ENCODE measurements at regions not wholly inside any gene's neighbourhood (a gene's known extent, or its start where the extent isn't known, plus 50 kb on each side); places are given as distances from the start of the nearest gene placed in this dataset.

DNA sequence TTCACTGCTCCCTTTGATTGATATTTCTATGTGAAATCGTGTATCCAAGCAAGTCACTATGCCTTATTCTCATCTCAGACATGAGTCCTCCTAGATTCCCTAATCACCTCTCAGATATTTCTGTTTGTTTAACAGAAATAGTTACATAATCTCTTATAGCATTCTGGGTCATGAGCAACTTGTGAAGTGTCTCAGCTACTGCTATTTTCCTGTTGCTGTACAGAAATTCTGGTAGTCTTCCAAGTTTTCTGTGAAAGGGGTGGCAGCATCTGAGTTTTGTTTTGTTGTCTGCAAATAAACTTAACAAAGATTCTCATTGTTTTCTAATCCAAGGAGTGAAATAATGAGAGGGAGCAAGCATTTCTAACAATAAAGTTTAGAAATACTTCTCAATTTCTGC is 256.9 kb upstream of the ST8SIA4 start:
- H4K20me1 ChIP-seq (ENCODE audit: low read depth, low read length), result no peaks in the 10 kb centered on the region
- no peaks in the 10 kb centered on the region for H3K27me3 ChIP-seq (ENCODE audit: low read length)
- no peak overlapping the region for H3K27ac ChIP-seq (ENCODE audit: low read depth, low read length)
- no peak for TF ChIP-seq EZH2phosphoT487 (conservative IDR thresholded peaks at IDR 0.05; ENCODE audit: low read length)
- TF ChIP-seq, protein P1, sequence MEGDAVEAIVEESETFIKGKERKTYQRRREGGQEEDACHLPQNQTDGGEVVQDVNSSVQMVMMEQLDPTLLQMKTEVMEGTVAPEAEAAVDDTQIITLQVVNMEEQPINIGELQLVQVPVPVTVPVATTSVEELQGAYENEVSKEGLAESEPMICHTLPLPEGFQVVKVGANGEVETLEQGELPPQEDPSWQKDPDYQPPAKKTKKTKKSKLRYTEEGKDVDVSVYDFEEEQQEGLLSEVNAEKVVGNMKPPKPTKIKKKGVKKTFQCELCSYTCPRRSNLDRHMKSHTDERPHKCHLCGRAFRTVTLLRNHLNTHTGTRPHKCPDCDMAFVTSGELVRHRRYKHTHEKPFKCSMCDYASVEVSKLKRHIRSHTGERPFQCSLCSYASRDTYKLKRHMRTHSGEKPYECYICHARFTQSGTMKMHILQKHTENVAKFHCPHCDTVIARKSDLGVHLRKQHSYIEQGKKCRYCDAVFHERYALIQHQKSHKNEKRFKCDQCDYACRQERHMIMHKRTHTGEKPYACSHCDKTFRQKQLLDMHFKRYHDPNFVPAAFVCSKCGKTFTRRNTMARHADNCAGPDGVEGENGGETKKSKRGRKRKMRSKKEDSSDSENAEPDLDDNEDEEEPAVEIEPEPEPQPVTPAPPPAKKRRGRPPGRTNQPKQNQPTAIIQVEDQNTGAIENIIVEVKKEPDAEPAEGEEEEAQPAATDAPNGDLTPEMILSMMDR (IDR thresholded peaks at IDR 0.05; ENCODE audit: insufficient read depth, low read length, poor library complexity, severe bottlenecking), result no peak
- no peak overlapping the region for H3K4me2 ChIP-seq (ENCODE audit: low read depth, low read length, poor library complexity, severe bottlenecking)
- H3K9me3 ChIP-seq (ENCODE audit: insufficient read depth, low read length), result no peaks in the 10 kb centered on the region
- no peak overlapping the region for H3K4me3 ChIP-seq (ENCODE audit: insufficient read depth, low read length, poor library complexity, severe bottlenecking)
- H3K36me3 ChIP-seq (ENCODE audit: low read length), result no peaks in the 10 kb centered on the region
- no peak overlapping the region for H2AFZ ChIP-seq (ENCODE audit: low read depth, low read length, severe bottlenecking)
- H3F3A ChIP-seq (ENCODE audit: insufficient read depth), result no peaks in the 10 kb centered on the region
- H3K79me2 ChIP-seq (ENCODE audit: insufficient read depth, low read length), result no peaks in the 10 kb centered on the region
- H3K9me2 ChIP-seq (replicated peaks; ENCODE audit: insufficient read depth, low read length), result no peaks in the 10 kb centered on the region
- H3K9ac ChIP-seq (ENCODE audit: low read length), result no peak overlapping the region

DNA sequence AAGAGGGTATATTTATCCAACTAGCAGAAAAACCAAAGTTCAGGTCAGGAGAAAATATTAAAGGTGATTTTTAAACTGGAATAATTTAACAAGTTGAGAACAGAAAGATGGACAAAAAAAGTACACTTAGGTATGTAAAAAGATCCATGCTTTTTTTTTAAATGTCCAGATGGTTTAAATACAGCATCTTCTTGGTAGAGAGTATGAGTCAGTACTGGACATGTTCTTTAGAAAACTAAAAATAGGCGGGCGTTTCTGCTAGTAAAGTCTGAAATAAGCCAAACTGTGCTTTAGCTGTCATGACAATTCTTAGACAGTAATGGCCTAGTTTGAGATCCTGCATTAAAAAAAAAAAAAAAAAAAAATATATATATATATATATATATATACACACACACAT is 255.9 kb upstream of the ST8SIA4 start:
- Histone ChIP-seq H3K27me3 (ENCODE audit: low read length) (no peaks in the 10 kb centered on the region), H3K4me2 (ENCODE audit: low read depth, low read length, poor library complexity, severe bottlenecking) (no peak overlapping the region), H3K9ac (ENCODE audit: low read length) (no peak overlapping the region), H4K20me1 (ENCODE audit: low read depth, low read length) (no peaks in the 10 kb centered on the region), H3K4me3 (ENCODE audit: insufficient read depth, low read length, poor library complexity, severe bottlenecking) (no peak overlapping the region), H3F3A (ENCODE audit: insufficient read depth) (no peaks in the 10 kb centered on the region), H3K9me2 (replicated peaks; ENCODE audit: insufficient read depth, low read length) (no peaks in the 10 kb centered on the region), H2AFZ (ENCODE audit: low read depth, low read length, severe bottlenecking) (no peak overlapping the region), H3K36me3 (ENCODE audit: low read length) (no peaks in the 10 kb centered on the region), H3K79me2 (ENCODE audit: insufficient read depth, low read length) (no peaks in the 10 kb centered on the region), H3K27ac (ENCODE audit: low read depth, low read length) (no peak overlapping the region), H3K9me3 (ENCODE audit: insufficient read depth, low read length) (no peaks in the 10 kb centered on the region)
- TF ChIP-seq, protein P1 (IDR thresholded peaks at IDR 0.05; ENCODE audit: insufficient read depth, low read length, poor library complexity, severe bottlenecking), result no peak
- TF ChIP-seq EZH2phosphoT487 (conservative IDR thresholded peaks at IDR 0.05; ENCODE audit: low read length), result no peak

DNA sequence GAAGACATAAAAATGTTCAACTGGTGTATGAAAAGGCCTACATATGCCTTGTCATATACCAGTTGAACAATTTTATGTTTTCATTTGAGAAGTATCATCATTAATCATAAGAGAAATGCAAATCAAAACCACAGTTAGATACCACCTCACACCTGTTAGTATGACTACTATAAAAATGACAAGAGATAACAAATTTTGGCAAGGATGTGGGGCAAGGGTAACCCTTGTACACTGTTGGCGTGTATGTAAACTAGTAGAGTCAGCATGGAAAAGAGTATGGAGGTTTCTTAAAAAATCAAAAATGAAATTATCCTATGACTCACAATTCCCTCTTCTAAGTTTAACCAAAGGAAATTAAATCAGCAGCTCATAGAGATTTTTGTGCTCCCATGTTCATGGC is 250.4 kb upstream of the ST8SIA4 start:
- Histone ChIP-seq H3K27me3 (ENCODE audit: low read length) (no peaks in the 10 kb centered on the region), H3K36me3 (ENCODE audit: low read length) (no peaks in the 10 kb centered on the region), H3K27ac (ENCODE audit: low read depth, low read length) (no peak overlapping the region), H2AFZ (ENCODE audit: low read depth, low read length, severe bottlenecking) (no peak overlapping the region), H3K9me3 (ENCODE audit: insufficient read depth, low read length) (no peaks in the 10 kb centered on the region), H3K9ac (ENCODE audit: low read length) (no peak overlapping the region), H3K9me2 (replicated peaks; ENCODE audit: insufficient read depth, low read length) (no peaks in the 10 kb centered on the region), H3F3A (ENCODE audit: insufficient read depth) (no peaks in the 10 kb centered on the region), H4K20me1 (ENCODE audit: low read depth, low read length) (no peaks in the 10 kb centered on the region), H3K79me2 (ENCODE audit: insufficient read depth, low read length) (no peaks in the 10 kb centered on the region), H3K4me3 (ENCODE audit: insufficient read depth, low read length, poor library complexity, severe bottlenecking) (no peak overlapping the region), H3K4me2 (ENCODE audit: low read depth, low read length, poor library complexity, severe bottlenecking) (no peak overlapping the region)
- TF ChIP-seq, protein P1 (IDR thresholded peaks at IDR 0.05; ENCODE audit: insufficient read depth, low read length, poor library complexity, severe bottlenecking), result no peak
- TF ChIP-seq EZH2phosphoT487 (conservative IDR thresholded peaks at IDR 0.05; ENCODE audit: low read length), result no peak

Measured in SU-DHL-6 (cell line).